Astrocyte of the spinal cord (primary cell): ENCODE measurements at regions not wholly inside any gene's neighbourhood (a gene's known extent, or its start where the extent isn't known, plus 50 kb on each side); places are given as distances from the start of the nearest gene placed in this dataset.
"Not testable (repeated sequence)": the region's sequence is repeated elsewhere in the genome, so short reads cannot be mapped to it uniquely, and the experiment has no call there.

Source experiments
- DNase-seq: peaks from one replicate; pipeline ENCODE4 v3.0.0; 2011; ENCODE audit warnings: low read depth, low spot score
- H3K4me3 ChIP-seq: 2 replicates; pipeline ENCODE4 v1.5.1; 2011; ENCODE audit warnings: low read depth, mild to moderate bottlenecking, low read length, moderate library complexity
- in situ Hi-C: cut with HindIII; loops from 2 replicates; pipeline ENCODE4 v1.10.0; 2017; ENCODE audit warnings: low sequenced_read_pairs
- TF ChIP-seq, protein P1 (sequence below): IDR thresholded peaks from 2 replicates; pipeline ENCODE4 v1.5.1; 2012; ENCODE audit warnings: low read depth, mild to moderate bottlenecking, low read length, inconsistent platforms

DNA sequence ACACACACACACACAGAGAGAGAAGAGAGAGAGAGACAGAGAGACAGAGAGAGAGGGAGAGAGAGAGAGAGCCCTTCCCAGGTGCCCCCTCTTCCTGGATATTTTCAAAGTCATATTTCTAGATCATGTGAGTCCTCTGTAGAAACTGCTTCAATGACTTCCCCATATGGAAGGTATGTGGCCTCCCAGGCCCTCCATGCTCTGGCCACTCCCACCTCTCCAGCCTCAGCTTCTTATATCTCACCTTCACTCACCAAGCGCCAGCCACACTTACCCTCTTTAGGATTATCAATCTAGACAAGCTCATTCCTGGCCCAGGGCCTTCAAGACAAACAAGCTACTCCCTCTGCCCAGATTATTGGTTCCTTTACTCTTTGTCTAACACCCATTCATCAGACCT is 259.7 kb downstream of the MTERF1 start:
- no peak for DNase-seq
- TF ChIP-seq, protein P1, sequence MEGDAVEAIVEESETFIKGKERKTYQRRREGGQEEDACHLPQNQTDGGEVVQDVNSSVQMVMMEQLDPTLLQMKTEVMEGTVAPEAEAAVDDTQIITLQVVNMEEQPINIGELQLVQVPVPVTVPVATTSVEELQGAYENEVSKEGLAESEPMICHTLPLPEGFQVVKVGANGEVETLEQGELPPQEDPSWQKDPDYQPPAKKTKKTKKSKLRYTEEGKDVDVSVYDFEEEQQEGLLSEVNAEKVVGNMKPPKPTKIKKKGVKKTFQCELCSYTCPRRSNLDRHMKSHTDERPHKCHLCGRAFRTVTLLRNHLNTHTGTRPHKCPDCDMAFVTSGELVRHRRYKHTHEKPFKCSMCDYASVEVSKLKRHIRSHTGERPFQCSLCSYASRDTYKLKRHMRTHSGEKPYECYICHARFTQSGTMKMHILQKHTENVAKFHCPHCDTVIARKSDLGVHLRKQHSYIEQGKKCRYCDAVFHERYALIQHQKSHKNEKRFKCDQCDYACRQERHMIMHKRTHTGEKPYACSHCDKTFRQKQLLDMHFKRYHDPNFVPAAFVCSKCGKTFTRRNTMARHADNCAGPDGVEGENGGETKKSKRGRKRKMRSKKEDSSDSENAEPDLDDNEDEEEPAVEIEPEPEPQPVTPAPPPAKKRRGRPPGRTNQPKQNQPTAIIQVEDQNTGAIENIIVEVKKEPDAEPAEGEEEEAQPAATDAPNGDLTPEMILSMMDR: no peak
- in situ Hi-C loops: no loop called here
- no peak overlapping the region for H3K4me3 ChIP-seq

DNA sequence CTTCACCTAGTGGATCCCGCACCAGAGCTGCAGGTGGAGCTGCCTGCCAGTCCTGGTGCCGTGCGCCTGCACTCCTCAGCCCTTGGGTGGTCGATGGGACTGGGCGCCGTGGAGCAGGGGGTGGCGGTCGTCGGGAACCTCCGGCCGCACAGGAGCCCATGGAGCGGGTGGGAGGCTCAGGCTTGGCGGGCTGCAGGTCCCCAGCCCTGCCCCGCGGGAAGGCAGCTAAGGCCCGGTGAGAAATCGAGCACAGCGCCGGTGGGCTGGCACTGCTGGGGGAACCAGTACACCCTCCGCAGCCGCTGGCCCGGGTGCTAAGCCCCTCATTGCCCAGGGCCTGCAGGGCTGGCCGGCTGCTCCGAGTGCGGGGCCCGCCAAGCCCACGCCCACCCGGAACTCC is 253.2 kb downstream of the MTERF1 start:
- DNase-seq, H3K4me3 ChIP-seq, in situ Hi-C loops: not testable (repeated sequence)

DNA sequence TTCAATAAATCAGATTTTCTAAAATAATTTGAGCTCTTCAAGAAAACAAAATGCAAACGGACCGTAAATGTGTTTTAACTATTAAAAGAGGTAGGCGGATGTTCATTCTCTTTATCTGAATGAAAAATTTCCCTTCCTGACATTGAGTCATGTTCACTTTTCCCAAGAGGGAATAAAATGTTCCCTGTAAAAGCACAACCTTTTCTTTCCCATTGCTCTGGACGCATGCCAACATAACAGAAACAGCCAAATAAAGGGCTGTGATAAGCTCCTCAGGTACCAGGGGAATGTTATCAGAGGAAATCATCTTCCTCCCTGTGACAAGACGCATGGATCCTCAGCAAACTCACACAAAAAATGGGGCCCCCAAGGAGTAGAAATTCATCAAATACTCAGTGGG is 251.8 kb downstream of the MTERF1 start:
- DNase-seq: no peak
- no peak overlapping the region for H3K4me3 ChIP-seq
- in situ Hi-C loops: no loop called here
- TF ChIP-seq, protein P1: no peak

DNA sequence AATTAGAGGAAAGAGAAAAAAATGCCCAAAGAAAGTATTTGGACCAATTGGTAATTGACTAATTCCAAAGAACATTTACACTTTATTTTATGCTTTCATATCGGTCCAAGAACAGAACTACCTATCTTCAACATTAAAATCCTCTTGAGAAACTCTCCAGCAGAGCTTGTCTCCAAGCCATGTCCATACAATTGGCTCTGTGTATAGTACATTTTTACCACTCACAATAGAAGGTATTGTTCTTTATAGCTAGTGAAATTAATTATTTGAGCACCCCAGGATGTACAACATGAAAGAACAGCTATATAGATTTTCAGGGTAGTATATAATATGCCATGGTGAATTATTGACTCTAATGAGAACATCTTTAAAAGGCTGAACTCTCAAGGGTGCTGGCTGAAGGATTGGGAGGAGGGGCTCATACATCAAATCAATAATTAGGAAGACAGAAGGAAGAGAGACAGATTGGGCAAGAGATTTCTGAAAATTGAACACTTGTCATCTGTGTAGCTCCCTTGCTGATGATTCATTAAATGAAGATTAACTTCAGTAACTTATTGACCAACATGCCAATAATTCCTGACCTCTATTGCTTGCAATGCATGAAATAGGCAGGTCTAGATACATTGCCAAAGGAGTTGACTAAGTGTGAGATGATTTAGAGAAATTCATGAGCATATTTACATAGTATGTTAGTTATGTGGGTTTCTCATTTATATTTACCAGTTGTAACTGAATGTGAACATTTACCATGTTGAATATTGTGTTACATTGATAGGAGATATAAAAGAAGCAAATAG is 249.7 kb downstream of the MTERF1 start:
- TF ChIP-seq, protein P1: no peak
- no peak overlapping the region for H3K4me3 ChIP-seq
- DNase-seq: no peak
- in situ Hi-C loops: no loop called here

DNA sequence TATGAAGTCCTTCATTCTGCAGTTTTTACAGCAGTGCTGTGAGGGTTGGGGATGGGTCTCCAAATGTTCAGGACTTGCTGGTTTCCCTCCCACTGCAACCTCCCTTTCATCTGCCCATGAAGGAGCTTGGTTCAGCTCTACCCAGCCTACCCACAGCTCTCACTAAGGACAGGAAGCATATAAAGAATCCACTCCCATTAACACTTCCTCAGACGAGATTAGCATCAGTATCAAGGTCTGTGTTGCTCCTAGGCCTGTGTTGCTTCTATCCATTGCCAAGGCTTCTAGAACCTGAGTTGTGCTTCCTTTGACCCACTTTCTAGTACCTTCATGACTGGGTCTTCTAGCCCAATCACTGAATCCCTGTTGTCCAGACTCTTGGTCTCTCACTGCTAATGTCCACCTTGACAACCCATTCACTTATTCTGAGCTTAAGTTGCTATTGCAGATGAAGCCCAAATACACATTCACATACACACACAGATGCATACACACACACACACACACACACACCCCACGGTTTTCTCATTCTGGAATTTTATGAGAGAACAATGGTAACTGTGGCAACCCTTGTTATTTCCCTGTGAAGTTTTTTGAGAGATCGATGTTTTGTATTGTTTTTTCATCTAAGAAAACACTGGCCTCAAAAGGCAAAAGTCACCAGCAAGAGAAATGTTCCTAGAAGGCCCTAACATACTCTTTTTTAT is 248.1 kb downstream of the MTERF1 start:
- in situ Hi-C loops: no loop called here
- TF ChIP-seq, protein P1: no peak
- DNase-seq: no peak
- H3K4me3 ChIP-seq: no peak overlapping the region

DNA sequence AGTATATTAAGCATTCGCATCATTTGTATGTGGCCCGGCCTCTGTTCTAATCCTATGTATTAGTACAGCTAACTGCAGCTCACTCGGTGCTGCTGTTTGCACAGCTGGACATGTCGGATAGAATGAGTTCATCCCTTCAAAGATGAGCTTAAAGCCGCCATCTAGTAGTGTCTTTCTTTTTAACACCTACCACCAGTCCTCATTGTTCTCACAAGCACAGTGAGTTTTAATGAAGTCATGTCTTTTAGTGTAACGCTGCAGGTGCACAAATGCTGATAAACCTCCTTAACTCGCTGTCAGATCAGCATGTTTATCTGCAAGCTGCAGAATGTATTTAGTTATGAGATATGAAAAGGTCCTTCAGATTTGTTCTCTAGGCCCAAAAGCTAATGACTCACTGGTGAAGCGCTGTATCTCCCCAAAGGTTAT is 247.5 kb downstream of the MTERF1 start:
- TF ChIP-seq, protein P1: no peak
- no peak for DNase-seq
- in situ Hi-C loops: no loop called here
- H3K4me3 ChIP-seq: no peak overlapping the region

DNA sequence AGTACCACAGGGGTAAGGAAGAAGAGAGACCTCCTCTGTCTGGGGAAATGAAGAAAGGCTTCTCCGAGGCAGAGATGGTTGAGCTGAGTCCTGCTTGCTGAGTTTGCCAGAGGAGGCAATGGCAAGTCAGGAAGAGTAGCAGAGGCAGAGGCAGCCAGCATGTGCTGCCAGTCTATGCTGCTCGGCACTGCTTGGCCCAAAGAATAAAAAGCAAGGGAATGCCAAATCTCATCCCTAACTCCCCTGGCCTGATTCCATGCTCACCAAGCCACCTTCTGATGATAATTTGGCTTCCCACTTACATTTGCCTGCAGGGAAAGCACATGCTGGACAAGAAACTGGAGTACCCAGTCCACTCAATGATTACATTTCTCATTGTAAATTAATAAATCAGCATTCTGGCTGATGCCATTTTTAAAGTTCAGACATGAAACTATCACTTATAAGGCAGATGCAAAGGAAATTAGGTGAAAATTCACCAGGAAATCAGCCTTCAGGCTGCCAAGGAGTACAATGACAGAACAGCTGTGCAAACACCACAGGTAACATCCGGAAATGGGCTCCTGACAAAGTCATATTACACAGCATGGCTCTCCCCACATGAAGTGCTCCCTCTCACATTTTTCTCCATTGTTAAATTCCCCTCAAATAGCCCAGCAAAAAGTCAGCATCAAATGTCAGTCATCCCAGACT is 245.9 kb downstream of the MTERF1 start:
- TF ChIP-seq, protein P1: no peak
- in situ Hi-C loops: no loop called here
- no peak overlapping the region for H3K4me3 ChIP-seq
- DNase-seq: no peak
